ENCODE measurements at regions not wholly inside any gene's neighbourhood (a gene's known extent, or its start where the extent isn't known, plus 50 kb on each side); places are given as distances from the start of the nearest gene placed in this dataset.

- DNase-seq = no peak
Measured at GRCh38 chr7:118087126-118087525, 96.8 kb upstream of the LSM8 start.

- no peak for DNase-seq
Measured at GRCh38 chr7:118094044-118094443, 89.9 kb upstream of the LSM8 start.

- peak; percentile 73 for DNase-seq
Measured at GRCh38 chr7:118104812-118105441, 79.0 kb upstream of the LSM8 start.

- DNase-seq = no peak
Measured at GRCh38 chr7:118109607-118110006, 74.4 kb upstream of the LSM8 start.

GRCh38 chr7:118110178-118110925 lies 73.6 kb upstream of the LSM8 start:
- DNase-seq = no peak

- DNase-seq = no peak
Measured at GRCh38 chr7:118111347-118111746, 72.6 kb upstream of the LSM8 start.

GRCh38 chr7:118114175-118114574 lies 69.8 kb upstream of the LSM8 start:
- no peak for DNase-seq

GRCh38 chr7:118129041-118129795 lies 54.7 kb upstream of the LSM8 start:
- no peak for DNase-seq

- DNase-seq = no peak
Measured at GRCh38 chr7:118132764-118133163, 51.2 kb upstream of the LSM8 start.
